Keratinocyte (primary cell): ENCODE measurements at regions not wholly inside any gene's neighbourhood (a gene's known extent, or its start where the extent isn't known, plus 50 kb on each side); places are given as distances from the start of the nearest gene placed in this dataset.

Experiments used
- DNase-seq: peaks from one replicate; pipeline ENCODE4 v3.0.0-alpha.2; 2011; ENCODE audit warnings: low read depth, missing footprints, low spot score
- FAIRE-seq: peaks from 2 replicates; lab custom pipeline; 2011; peaks lifted over from hg19 to GRCh38; lab: Jason Lieb, UNC
- H2AFZ ChIP-seq: 2 replicates; pipeline ENCODE4 v1.6.0; 2012; ENCODE audit warnings: low read length, control low read depth, inconsistent platforms; ENCODE audit not compliant: control insufficient read depth
- H3K27ac ChIP-seq: 2 replicates; pipeline ENCODE4 v1.5.1; 2011; ENCODE audit warnings: low read length; ENCODE audit not compliant: control insufficient read depth, insufficient read depth
- H3K27me3 ChIP-seq: 3 replicates; pipeline ENCODE4 v1.6.0; 2011; ENCODE audit warnings: low read length; ENCODE audit not compliant: control insufficient read depth, insufficient read depth; ENCODE audit errors: extremely low read depth
- H3K36me3 ChIP-seq, 2 experiments: 2 replicates in 1 of 2; 3 replicates in 1 of 2; pipeline ENCODE4 v1.5.1; 2011; ENCODE audit warnings: low read length in 2 of 2, mild to moderate bottlenecking in 1 of 2; ENCODE audit not compliant: control insufficient read depth in 2 of 2, insufficient read depth in 2 of 2; ENCODE audit errors: extremely low read depth in 1 of 2
- H3K4me1 ChIP-seq: 3 replicates; pipeline ENCODE4 v1.5.1; 2011; ENCODE audit warnings: low read length; ENCODE audit not compliant: control insufficient read depth, insufficient read depth; ENCODE audit errors: extremely low read depth
- H3K4me2 ChIP-seq: 3 replicates; pipeline ENCODE4 v1.6.0; 2011; ENCODE audit warnings: low read depth, low read length; ENCODE audit not compliant: control insufficient read depth, insufficient read depth; ENCODE audit errors: extremely low read depth
- H3K4me3 ChIP-seq, 3 experiments: fragments of 200-600 bp in 1 of 3; sonication (generic) in 1 of 3; 2 replicates in 2 of 3; 3 replicates in 1 of 3; pipeline ENCODE4 v1.5.1; 2011 to 2016; ENCODE audit warnings: low read length in 3 of 3, mild to moderate bottlenecking in 3 of 3, control low read depth in 2 of 3, inconsistent platforms in 1 of 3, low read depth in 1 of 3, mixed read lengths in 1 of 3, mixed run types in 1 of 3, moderate library complexity in 1 of 3; ENCODE audit not compliant: control insufficient read depth in 2 of 3, insufficient read depth in 2 of 3; ENCODE audit errors: extremely low read depth in 1 of 3
- H3K79me2 ChIP-seq: 2 replicates; pipeline ENCODE4 v1.6.0; 2012; ENCODE audit warnings: low read length; ENCODE audit not compliant: control insufficient read depth, insufficient read depth
- H3K9ac ChIP-seq: 3 replicates; pipeline ENCODE4 v1.6.0; 2011; ENCODE audit warnings: low read length; ENCODE audit not compliant: control insufficient read depth, insufficient read depth; ENCODE audit errors: extremely low read depth
- H3K9me1 ChIP-seq: 3 replicates; pipeline ENCODE4 v1.6.0; 2011; ENCODE audit warnings: low read length; ENCODE audit not compliant: control insufficient read depth, insufficient read depth; ENCODE audit errors: extremely low read depth
- H3K9me3 ChIP-seq: 2 replicates; pipeline ENCODE4 v1.5.1; 2012; ENCODE audit warnings: low read depth, low read length; ENCODE audit not compliant: control insufficient read depth
- H4K20me1 ChIP-seq: 3 replicates; pipeline ENCODE4 v1.6.0; 2011; ENCODE audit warnings: low read length; ENCODE audit not compliant: control insufficient read depth, insufficient read depth; ENCODE audit errors: extremely low read depth
- EZH2 ChIP-seq: IDR thresholded peaks from one replicate; pipeline ENCODE4 v1.6.1; 2012; ENCODE audit warnings: inconsistent platforms, mild to moderate bottlenecking, low read length, moderate library complexity
- dilution Hi-C: fragments of 300-500 bp; cut with MboI; formaldehyde crosslinking; loops from one replicate; pipeline ENCODE4 v1.7.0; 2020; ENCODE audit warnings: low sequenced_read_pairs; ENCODE audit not compliant: extremely low pct_ligation_motif_present
- TF ChIP-seq, protein P1 (sequence below), 3 experiments: IDR thresholded peaks in 1 of 3; conservative IDR thresholded peaks in 1 of 3; optimal IDR thresholded peaks in 1 of 3; 2 replicates in 2 of 3; 3 replicates in 1 of 3; pipeline versions ENCODE3 to v1.5.1; 2011; ENCODE audit warnings: low read length in 3 of 3, mild to moderate bottlenecking in 3 of 3, moderate library complexity in 2 of 3, control low read depth in 1 of 3, inconsistent platforms in 1 of 3; ENCODE audit not compliant: insufficient read depth in 2 of 3; ENCODE audit errors: extremely low read depth in 1 of 3

DNA sequence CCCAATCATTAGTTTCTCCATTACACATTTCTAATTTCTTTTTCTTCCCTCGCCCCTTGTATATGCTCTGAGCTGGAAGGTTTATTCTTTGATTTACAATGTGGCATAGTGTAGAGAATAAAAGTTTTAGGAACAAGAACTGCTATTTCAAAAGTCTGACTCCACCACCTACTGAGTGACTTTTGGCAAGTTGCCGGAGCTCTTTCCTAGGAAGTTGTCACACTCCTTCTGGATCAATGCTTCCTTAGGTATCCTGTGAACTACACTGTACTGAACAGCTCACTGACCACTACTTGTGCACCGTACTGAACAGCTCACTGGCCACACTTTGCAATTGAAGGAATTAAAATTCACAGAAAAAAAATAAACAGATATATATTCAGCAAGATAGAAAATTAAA, 458.2 kb downstream of the FRK start:
- Histone ChIP-seq H3K4me3 (no peak overlapping the region), H4K20me1 (no peaks in the 10 kb centered on the region), H3K27me3 (no peaks in the 10 kb centered on the region), H3K9me1 (no peaks in the 10 kb centered on the region), H3K36me3 (no peaks in the 10 kb centered on the region), H3K27ac (no peak overlapping the region), H3K9ac (no peak overlapping the region), H3K4me2 (no peak overlapping the region), H3K9me3 (no peaks in the 10 kb centered on the region), H3K4me1 (no peaks in the 10 kb centered on the region), H2AFZ (no peak overlapping the region), H3K79me2 (no peaks in the 10 kb centered on the region)
- dilution Hi-C loops: no loop called here
- no peak for DNase-seq
- no peak for FAIRE-seq
- TF ChIP-seq EZH2: no peak
- TF ChIP-seq, protein P1, sequence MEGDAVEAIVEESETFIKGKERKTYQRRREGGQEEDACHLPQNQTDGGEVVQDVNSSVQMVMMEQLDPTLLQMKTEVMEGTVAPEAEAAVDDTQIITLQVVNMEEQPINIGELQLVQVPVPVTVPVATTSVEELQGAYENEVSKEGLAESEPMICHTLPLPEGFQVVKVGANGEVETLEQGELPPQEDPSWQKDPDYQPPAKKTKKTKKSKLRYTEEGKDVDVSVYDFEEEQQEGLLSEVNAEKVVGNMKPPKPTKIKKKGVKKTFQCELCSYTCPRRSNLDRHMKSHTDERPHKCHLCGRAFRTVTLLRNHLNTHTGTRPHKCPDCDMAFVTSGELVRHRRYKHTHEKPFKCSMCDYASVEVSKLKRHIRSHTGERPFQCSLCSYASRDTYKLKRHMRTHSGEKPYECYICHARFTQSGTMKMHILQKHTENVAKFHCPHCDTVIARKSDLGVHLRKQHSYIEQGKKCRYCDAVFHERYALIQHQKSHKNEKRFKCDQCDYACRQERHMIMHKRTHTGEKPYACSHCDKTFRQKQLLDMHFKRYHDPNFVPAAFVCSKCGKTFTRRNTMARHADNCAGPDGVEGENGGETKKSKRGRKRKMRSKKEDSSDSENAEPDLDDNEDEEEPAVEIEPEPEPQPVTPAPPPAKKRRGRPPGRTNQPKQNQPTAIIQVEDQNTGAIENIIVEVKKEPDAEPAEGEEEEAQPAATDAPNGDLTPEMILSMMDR (optimal IDR thresholded peaks at IDR 0.05 in 1 of 3, IDR thresholded peaks at IDR 0.05 in 1 of 3, conservative IDR thresholded peaks at IDR 0.05 in 1 of 3; ENCODE audit: extremely low read depth in 1 of 3, insufficient read depth in 2 of 3, low read length in 3 of 3): no peak

DNA sequence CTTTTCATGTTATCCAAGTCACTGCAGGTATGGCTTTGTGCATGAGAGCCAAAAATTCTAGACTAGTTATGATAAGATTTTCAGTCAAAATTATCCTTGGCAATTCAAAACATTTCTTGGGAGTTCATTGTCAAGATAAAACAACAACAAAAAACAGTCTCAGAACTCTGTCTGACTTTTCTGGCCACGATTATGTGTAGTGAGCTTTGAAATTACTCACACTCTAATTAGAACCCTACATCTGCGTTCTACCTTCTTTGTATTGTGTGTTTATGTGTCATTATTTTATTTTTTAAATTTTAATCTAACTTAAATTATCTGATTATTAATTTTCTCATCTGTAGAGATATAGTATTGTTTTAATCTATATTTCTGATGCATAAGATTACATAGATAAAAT, 459.2 kb downstream of the FRK start:
- TF ChIP-seq, protein P1 (optimal IDR thresholded peaks at IDR 0.05 in 1 of 3, IDR thresholded peaks at IDR 0.05 in 1 of 3, conservative IDR thresholded peaks at IDR 0.05 in 1 of 3; ENCODE audit: extremely low read depth in 1 of 3, insufficient read depth in 2 of 3, low read length in 3 of 3): no peak
- TF ChIP-seq EZH2: no peak
- H3K4me1 ChIP-seq: no peaks in the 10 kb centered on the region
- no peaks in the 10 kb centered on the region for H4K20me1 ChIP-seq
- no peak for DNase-seq
- H3K27ac ChIP-seq: no peak overlapping the region
- H2AFZ ChIP-seq: no peak overlapping the region
- no peak overlapping the region for H3K4me3 ChIP-seq
- no peak overlapping the region for H3K4me2 ChIP-seq
- H3K9me1 ChIP-seq: no peaks in the 10 kb centered on the region
- H3K79me2 ChIP-seq: no peaks in the 10 kb centered on the region
- FAIRE-seq: no peak
- no peaks in the 10 kb centered on the region for H3K9me3 ChIP-seq
- no peak overlapping the region for H3K9ac ChIP-seq
- dilution Hi-C loops: no loop called here
- H3K36me3 ChIP-seq: no peaks in the 10 kb centered on the region
- H3K27me3 ChIP-seq: no peaks in the 10 kb centered on the region
